ENCODE measurements at regions not wholly inside any gene's neighbourhood (a gene's known extent, or its start where the extent isn't known, plus 50 kb on each side); places are given as distances from the start of the nearest gene placed in this dataset.

- TF ChIP-seq CTCF (IDR thresholded peaks at IDR 0.05 in 4 of 5, conservative IDR thresholded peaks at IDR 0.05 in 1 of 5) (no peak), POLR2A (IDR thresholded peaks at IDR 0.05) (no peak)
Measured at GRCh38 chr1:163440090-163440489, 118.3 kb downstream of the NUF2 start.

Measured in gastrocnemius medialis (tissue), 4 donors.